ENCODE measurements at regions not wholly inside any gene's neighbourhood (a gene's known extent, or its start where the extent isn't known, plus 50 kb on each side); places are given as distances from the start of the nearest gene placed in this dataset.
"Not testable (repeated sequence)": the region's sequence is repeated elsewhere in the genome, so short reads cannot be mapped to it uniquely, and the experiment has no call there.

DNA sequence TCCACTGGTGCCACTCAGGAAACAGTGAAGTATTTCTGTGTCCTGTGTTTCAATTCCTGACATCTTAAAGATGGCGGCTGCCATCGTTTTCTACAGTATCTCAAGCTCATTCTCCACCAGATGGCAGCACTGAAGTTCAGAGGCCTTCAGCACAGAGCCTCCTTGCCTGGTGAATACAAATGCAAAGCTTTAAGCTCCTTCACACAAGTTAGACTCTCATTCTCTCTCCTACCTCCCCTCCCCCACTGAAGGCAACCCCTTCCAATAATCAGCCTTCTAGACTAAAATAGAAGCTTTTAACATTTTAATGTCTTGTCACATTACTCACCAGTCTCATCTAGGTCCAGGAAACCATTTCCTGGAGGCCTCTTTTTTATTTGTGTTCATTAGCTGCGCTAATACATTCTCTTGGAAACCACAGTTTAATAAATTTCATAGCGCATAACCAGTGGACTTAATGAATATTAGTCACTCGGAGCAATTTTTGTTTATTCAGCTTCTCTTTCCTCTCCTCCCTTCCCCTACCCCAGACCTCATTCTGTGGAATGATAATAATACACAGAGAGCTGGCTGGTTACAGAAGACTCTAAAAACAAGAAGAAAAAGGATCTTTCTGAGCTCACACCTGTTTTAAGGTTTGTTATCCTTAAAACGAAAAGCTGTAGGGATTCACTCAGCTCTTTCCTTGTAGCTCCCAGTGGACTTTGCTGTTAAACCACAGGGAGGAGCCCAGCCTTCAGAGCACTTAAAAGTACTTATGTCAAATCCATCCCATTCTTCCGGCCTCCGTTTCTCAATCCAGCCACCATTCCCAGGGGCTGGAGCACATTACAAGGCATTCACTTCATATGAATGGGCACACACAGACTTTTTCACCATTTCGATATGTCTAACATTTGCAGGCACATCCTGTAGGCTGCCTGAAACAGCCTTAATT lies 384.9 kb downstream of the HLX start:
- peak; percentile 61 to 76 (median 76) for DNase-seq

DNA sequence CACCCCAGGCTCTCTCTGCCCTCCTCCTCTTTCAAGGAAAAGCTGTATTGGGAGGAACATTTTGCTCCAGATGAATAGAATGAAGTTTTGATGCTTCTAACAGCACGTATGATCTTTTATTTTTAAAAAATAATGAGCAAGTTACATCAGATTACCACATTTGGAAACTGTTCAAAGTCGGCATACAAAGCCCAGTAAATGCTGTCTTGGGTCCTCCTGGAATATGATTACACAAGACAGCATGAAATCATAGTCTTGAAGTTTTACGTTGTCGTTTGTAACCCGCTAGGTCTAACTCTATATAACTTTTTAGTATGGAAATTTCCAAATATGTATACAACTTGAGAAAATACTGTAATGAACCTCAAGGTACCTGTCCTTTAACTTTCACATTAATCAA lies 385.6 kb downstream of the HLX start:
- DNase-seq = no peak

GRCh38 chr1:221268295-221268694 lies 389.1 kb downstream of the HLX start:
- DNase-seq = peak in 1 of 3 donors; percentile 8

GRCh38 chr1:221271701-221272100 lies 392.5 kb downstream of the HLX start:
- no peak for DNase-seq

DNA sequence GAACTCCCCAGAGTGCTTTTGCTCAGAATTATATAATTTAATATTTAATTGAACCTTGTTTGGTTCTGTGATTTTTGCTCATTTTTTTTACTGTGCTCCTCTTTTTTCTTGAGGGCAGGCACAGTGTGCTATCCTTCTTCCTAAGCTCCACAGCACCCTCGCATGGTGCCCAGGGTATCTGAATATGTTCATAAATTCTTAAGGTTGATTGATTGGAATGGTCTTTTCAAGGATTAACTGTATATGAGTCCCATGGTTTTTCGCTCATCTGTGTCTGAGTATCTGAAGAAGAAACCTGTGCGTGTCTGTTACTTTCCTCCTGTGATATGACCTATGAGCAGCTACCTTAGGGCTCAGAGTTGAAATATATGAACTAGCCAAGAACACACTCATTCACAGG lies 393.7 kb downstream of the HLX start:
- no peak for DNase-seq

GRCh38 chr1:221274373-221274772 lies 395.1 kb downstream of the HLX start:
- no peak for DNase-seq

DNA sequence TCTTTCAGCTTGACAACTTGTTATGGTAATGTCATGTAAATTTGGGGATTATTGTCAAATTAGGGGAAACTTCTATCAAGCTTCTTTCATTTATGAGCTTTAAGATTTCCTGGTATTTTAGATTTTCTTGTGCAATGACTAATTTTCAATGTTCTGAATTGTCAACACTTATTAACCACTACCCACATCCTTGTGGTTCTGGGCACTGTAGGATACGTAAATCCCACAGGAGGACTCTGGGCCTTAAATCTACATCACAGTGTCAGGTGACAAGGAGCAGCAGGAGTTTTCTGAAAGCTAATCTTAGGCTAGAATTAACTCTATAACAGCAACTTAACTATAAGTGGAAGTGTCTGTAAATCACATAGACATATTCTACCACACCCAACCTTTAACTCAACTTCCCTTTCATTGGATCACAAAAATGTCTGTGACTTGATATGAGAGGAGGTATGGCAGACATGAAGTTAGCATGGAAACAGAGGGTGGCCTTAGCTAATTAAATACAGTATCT lies 397.7 kb downstream of the HLX start:
- DNase-seq = no peak

DNA sequence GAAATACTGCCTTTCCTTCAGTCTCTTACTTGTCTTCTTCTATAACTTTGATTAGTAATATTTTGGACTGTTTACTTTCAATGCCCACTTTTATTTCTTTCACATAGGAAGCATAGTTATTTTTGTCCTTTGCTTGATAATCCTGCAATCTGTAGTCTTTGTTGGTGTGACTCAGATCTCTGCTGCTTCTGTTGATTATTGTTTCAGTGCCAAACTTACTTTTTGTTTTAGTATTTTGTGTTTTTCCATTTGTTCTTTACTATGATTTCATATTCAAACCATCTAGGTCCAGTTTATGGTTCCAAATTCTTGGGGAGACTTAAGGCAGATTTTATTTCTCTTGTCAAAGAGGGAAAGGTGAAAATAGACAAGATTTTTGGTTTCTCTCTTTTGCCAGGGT lies 399.9 kb downstream of the HLX start:
- DNase-seq = no peak

- no peak for DNase-seq
These were observed 404.3 kb downstream of the HLX start for GRCh38 chr1:221283532-221283931.

DNA sequence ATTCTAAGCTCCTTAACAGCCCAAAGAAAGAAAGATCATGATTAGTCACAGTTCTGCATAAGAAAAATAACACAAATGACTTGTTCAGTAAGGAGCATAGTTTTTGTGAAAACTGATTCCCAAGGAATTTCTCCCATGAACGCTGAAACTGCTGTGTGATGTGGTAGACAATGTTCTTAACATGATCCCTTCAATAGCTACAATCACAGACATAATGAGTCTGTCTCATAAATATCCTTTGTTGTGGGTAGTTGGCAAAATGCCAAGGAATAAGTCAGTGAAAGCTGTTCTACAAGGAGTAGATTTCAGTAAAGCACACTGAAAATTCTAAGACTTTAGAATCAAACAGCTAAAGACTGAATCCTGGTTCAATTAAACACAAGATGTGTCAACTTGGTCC lies 404.8 kb downstream of the HLX start:
- no peak for DNase-seq

GRCh38 chr1:221284991-221285390 lies 405.7 kb downstream of the HLX start:
- not testable (repeated sequence) for DNase-seq

DNA sequence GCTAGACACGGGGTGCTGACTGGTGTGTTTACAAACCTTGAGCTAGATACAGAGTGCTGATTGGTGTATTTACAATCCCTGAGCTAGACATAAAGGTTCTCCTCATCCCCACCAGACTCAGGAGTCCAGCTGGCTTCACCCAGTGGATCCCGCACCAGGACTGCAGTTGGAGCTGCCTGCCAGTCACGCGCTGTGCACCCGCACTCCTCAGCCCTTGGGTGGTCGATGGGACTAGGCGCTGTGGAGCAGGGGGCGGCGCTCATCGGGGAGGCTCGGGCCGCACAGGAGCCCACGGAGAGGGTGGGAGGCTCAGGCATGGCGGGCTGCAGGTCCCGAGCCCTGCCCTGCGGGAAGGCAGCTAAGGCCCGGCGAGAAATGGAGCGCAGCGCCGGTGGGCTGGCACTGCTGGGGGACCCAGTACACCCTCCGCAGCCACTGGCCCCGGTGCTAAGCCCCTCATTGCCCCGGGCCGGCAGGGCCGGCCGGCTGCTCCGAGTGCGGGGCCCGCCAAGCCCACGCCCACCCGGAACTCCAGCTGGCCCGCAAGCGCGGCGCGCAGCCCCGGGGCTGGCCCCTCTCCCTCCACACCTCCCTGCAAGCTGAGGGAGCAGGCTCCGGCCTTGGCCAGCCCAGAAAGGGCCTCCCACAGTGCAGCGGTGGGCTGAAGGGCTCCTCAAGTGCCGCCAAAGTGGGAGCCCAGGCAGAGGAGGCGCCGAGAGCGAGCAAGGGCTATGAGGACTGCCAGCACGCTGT lies 406.4 kb downstream of the HLX start:
- DNase-seq = not testable (repeated sequence)

DNA sequence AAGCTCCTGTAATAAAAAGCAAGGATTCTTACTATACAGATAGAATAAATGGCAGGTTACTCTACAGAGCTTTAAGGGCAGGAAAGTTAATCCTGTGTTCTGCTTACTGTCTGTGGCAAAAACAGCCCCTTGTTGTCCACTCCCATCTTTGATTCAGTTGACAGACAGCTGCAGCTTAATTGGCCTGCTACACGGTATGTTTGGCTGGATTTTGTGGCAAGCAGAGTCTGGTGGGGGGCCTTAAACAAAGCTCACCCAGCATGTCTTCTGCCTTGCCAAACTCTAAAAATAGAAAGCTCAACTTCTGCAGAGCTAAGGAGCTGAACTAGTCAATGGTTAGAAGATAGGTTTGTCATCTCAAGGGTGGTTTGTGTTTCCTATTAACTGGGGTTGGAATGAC lies 407.2 kb downstream of the HLX start:
- DNase-seq = no peak

- no peak for DNase-seq
These were observed 409.9 kb downstream of the HLX start for GRCh38 chr1:221289103-221289502.

DNA sequence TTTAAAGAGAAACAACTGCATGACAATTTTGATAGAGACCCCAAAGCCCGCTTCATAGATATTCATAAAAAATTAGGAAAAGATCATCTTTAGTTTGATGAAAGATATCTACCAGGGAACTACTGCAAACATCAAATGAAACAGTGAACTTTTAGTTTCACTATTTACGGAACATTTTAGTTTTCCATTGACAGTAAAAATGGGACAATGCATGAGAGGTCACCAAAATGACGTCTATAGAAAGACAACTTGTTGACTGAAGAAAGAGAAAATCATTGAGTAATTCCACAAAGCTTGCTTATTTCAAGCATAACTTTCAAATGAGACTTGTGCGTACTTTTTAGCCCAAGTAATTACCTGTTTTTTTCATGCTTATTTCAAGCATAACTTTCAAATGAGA lies 411.4 kb downstream of the HLX start:
- no peak for DNase-seq

DNA sequence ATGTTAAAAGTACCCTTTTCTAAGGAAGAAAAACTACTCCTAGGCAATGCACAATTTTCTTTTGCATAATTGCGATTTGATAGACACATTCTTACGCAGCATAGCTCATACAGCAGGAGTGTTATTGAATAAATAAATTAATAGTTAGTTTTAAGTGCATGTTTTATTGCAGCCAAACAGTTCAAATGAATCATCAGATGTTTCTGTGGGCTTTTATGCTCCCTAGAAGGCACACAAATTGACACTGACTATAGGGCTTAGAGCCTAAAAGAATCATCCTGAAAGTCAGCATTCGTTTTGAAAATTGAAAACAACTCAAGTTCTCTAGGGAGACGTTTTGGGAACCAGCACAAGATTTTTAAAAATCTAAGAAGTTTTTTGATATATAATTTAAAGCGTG lies 411.9 kb downstream of the HLX start:
- DNase-seq = no peak

DNA sequence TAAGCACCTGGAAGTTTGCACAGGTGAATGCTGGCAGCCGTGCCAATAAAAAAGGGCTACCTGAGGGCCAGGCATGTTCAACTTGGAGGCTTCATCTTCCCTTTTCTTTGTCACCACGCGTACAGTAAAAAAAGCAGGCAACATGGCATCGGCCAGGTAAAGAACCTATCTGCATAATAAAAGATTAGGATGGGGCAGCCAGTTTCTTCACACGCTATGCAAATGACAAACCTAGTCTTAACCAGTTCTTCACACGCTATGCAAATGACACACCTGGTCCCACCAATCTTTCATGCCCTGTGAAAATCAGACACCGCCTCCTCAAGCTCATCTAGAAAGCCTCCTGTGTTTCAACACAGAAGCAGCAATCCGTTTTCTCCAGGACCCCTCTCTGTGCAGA lies 413.4 kb downstream of the HLX start:
- DNase-seq = no peak

DNA sequence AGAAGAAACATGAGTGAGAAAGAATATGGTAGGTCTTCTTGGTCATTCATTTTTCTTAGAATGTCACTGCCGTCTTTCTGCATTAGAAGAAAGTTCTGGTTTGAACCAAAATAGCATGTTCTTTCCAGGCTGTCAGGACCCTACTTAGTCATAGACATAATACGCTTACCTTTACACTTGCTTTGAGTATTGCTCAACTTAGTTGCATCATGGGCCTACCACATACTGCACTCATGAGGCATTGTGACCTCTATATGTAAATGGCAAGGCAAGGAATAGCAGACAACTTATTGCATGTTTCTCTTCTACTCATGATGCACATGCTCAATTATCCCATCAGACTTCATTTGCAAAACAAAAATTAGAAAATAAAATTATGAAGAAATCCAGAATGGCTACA lies 415.0 kb downstream of the HLX start:
- DNase-seq = peak in 2 of 3 donors; percentile 8 to 17

DNA sequence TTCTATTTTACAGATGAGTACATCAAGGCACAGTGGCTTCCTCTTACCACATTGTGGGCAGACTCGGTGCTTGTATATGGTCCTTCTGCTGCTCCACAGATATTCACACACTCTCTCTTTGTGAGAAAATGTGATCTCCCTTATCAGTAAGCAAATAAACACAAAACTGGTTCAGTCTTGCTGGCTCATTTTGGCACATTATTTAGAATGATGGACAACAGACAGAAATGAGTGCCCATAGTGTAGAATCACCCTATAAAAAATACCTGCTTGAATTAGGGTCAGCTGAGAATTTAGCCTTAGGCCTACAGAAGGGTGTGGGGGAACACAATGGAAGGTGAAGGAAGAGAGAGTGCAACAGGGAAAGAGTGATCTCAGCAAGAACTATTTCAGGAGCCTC lies 423.1 kb downstream of the HLX start:
- no peak for DNase-seq

GRCh38 chr1:221302810-221303209 lies 423.6 kb downstream of the HLX start:
- no peak for DNase-seq

DNA sequence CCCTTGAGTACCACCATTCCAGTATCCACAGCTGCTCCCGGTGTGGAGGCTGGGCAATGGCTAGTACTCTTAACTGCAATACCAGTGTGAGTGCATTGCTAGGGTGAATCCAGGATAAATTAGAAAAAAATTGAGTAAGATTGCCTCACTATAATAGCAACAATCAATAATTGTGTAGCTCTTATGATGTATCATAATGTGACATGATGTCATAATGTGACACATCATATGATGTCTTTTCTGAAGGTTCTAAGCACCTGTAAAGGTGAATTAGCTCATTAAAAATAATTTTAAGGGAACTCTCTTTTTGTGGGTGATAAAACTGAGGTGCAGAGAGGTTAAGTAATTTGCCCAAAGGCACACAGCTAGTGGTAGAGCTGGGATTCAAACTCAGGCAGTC lies 424.4 kb downstream of the HLX start:
- no peak for DNase-seq

DNA sequence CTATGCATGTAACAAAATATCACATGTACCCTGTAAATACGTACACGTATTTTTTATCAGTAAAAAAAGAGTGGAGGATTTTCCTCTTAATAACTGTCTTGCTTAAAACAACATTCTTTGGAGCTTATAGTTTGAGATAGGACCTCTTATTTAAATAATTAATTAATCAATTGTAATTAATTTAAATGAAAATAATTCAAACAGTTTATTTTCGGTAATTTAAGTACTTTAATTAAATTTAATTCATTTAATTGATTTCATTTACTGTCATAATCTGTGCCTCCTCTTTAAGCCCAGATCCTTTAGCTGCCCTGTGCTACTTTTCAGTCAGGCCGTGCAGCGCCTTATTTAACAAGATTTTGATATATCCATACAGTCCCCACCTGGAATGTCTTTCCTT lies 427.0 kb downstream of the HLX start:
- DNase-seq = no peak

- no peak for DNase-seq
These were observed 429.6 kb downstream of the HLX start for GRCh38 chr1:221308534-221309511.

All from suppressor macrophage treated with lipopolysaccharide for 1 hour (primary cell).